ENCODE measurements at regions not wholly inside any gene's neighbourhood (a gene's known extent, or its start where the extent isn't known, plus 50 kb on each side); places are given as distances from the start of the nearest gene placed in this dataset.

GRCh38 chr20:54710341-54710740 lies 234.9 kb downstream of the DOK5 start:
- no peak for DNase-seq

DNA sequence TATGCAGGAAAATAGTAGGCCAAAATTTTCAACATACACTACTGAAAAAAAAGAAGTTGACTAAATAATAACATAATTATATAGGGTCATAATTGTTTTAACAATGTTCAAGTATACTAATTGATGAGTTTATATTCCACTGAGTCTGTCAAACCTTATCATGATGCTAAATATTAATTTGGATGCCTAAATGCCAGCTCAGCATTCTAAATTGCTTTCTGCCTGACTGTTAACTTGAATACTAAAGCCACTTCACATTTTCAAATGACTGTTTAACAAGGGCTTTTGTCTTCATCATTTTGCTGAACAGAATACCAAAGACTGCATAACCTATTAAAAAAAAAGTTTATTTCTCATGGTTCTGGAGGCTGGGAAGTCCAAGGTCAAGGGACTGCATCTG lies 232.8 kb downstream of the DOK5 start:
- no peak for DNase-seq

GRCh38 chr20:54707801-54708200 lies 232.4 kb downstream of the DOK5 start:
- DNase-seq, result no peak

GRCh38 chr20:54706581-54706980 lies 231.2 kb downstream of the DOK5 start:
- no peak for DNase-seq

GRCh38 chr20:54704032-54704635 lies 228.7 kb downstream of the DOK5 start:
- no peak for DNase-seq
